IPS-NIHi11 (cell line): ENCODE measurements at regions not wholly inside any gene's neighbourhood (a gene's known extent, or its start where the extent isn't known, plus 50 kb on each side); places are given as distances from the start of the nearest gene placed in this dataset.
A peak's percentile ranks its signal among the peaks of the same experiment; 100 is the strongest.

Experiments used
- DNase-seq: peaks from one replicate; pipeline ENCODE4 v3.0.0; 2012; ENCODE audit warnings: mixed read lengths, low spot score

DNA sequence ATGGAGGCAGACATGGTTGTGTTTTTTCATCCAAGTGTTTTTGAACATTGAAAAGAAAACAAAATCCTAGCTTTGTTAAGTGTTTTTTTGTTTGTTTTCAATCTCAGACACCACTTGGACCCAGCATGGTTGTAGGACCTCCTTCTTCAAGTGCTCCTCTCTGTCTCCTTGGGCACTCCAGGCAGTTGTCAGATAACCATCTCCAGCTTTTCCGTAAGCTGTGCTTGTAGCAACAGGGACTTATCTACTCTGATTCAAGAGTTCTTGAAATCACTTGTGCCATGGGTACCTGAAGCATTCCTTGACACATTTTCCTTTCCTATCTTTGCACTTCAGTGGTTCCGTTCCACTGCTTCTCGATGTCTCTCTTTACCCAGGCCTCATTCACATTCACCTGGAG is 334.9 kb upstream of the DDX53 start:
- DNase-seq = no peak

DNA sequence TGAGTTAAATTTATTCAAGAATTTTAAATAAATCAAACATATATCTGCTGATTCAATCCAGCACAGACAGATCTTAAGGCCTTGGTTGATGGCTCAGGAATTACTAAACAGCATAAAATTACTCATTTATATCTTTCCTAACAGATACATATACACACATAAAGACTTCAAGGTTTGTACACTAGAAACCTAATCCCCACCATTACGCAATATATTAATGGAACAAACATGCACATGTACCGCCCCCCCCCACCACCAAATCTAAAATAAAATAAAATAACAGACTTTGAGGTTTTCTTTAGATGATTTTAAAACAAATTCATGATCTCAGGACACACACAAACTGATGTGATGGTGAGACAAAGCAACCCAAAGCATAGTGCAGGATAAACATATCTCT is 333.9 kb upstream of the DDX53 start:
- no peak for DNase-seq

DNA sequence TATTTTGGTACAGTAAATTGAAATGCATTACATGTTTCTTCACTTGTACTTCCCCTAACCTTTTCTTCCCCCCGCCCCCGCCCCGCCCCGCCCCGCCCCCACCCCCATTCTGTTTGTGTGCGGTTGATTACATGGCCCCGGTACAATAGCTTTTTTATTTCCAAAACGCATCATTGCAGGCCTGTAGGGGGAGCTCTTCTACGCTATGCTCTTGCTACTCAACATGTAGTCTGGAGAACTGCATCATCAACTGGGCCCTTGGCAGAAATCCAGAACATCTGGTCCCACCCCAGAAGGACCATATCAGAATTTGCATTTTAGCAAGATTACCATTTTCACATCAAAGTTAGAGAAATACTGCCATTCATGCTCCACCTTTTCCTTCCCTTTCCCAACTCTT is 333.3 kb upstream of the DDX53 start:
- peak; percentile 37 for DNase-seq

DNA sequence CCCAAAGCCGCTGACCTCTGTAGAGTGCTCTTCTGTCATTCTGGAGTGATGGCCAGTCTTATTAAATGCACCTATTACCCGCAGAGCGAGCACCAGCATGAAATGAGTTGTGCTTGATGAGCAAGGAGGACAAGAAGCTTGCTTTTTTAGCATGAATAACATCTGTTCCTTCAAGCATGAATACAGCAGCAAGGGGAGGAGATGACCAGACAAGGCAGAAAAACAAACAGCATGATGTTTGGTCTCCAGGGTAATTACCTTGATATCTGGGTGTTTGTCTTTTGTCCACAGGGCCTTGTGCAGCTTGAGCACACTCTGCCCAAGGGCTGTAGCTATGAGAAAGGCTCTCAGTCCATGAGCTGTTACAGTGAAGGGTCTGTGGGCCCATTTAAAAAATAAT is 324.8 kb upstream of the DDX53 start:
- DNase-seq = no peak

DNA sequence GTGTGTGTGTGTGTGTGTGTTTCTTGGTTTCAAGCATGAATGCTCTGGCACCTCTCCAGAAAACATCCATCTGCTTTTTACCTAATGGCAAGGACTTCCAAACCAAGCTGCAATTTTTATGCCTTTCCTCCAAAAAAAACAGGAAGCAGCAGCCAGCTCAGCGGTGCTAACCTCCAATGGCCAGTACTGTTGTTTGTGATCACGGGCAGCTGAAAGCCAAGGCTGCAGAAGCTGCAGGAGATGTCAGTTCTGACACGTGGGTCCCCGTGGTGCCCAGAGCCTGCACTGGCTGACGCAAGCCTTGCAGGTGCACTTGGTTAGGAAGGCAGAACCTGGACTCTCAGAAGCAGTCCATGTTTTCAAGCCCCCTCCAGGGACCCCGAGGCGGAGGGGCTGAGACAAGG is 313.6 kb upstream of the DDX53 start:
- no peak for DNase-seq

DNA sequence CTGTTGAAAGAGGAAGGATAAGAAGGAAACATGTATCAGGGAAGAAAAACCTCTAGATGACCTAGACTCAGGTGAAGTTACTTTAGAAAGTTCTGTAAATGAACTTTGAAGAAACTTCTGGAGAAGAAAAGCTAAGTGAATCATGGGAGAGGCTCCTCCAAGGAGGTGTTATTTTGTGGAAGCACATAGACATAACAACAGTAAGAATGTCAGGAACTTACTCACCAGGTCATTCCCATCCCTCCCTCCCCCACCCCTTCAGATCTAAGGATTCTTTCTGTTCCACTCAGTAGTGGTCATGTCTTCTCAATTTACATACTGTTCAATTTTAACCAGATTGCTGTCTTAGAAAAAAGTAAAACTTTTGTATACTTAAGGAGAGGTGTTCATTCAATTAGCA is 310.5 kb upstream of the DDX53 start:
- DNase-seq = peak; percentile 34

DNA sequence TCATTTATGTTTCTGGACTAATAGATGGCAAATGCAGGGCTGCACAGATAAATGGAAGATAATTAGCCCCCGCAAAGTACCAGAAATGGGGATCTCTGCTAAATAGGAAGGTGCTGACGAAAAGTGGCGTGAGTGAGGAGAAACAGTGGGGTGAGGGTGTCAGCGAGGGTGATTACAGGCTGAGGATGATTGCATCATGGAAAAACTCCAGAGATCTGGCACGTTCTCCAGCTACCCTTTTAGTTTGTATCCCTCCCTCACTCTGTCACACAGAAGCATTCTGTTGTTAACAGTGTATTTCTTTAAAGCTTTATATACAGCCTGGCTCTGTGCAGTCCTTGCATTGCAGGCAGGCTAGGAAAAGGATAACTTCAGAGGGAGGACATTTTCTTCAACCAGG is 309.6 kb upstream of the DDX53 start:
- DNase-seq = no peak

DNA sequence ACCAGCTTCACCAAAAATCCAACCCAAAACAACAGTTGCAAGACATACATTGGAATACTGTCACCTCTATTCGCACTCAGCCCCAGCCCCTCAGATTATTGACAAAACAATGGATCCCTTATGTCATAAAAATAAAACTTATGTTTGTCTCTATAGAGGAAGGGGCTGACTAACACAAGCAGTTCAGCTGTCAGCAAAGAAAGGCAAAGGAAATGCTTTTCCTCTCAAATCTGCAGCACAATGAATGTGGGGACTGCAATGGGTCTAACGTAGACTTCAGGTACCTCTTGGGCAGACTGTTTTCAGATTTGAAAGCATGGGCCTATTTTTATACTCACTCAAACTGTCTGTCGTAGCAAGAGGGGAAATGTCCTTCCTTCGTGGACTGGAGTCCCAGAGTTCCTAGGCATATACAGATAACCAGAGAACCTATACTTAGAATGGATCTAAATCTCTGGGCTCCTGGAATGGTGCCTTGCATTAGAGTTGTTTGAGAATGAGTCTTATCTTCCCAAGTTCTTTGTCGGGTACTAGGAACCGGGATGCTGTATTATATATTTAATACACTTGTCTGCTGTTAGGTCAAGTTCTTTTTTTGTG is 307.7 kb upstream of the DDX53 start:
- DNase-seq = no peak

DNA sequence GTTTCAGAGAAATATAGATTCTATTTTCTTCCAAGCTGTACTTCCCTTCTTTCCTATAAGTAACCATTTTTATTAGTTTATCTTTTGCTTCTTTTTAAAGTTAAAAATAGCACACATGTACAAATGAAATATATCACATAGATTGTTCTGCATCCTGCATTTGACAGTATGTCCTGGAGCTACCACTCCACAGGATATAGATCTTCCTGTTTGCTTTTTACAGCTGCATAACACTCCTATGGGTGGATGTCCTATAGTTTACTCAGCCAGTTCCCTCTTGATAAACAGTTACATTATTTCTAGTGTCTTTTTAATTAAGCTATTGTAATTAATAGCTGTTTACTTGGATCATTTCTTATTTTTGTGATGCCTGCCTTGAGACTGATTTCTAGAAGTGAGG is 301.6 kb upstream of the DDX53 start:
- no peak for DNase-seq

DNA sequence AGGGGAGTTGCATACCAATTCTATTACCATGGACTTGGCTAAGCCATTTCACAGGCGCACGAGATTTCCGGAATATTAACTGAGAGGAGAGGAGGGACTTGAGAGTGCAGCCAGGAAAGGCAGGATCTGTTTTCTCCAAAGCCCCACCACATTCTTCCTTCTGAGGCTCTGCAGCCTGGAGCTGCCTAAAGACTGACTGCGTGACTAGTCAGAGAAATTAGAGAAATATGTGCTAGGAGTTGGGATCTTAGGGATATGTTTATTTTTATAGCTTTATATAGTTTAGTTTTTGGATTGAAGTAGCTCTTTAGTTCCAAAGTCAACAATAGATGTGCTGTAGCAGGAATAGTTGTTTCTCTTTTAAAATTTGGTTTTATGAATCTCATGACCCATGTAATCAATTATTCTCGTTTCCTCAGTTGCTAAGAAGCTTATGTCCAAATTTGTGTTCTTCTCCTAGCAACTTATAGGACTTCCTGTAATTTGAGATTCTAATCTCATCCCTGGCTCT is 300.1 kb upstream of the DDX53 start:
- DNase-seq = no peak

DNA sequence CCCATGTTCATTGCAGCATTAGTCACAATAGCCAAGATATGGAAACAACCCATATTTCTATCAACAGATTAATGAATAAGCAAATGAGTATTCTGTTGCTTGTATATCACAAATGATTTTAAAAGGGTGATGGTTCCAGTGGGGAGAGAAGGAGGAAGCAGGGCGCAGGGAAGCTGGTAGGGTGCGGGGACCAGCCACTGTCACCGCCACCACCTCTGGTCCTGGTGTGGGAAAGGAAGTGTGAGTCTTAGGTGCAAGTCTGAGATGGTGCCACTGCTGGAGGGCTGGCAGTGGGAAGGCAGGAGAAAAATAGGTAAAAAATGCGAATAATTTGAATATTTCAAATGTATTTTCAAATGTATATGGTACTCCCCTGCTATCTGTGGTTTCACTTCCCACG is 286.8 kb upstream of the DDX53 start:
- no peak for DNase-seq

DNA sequence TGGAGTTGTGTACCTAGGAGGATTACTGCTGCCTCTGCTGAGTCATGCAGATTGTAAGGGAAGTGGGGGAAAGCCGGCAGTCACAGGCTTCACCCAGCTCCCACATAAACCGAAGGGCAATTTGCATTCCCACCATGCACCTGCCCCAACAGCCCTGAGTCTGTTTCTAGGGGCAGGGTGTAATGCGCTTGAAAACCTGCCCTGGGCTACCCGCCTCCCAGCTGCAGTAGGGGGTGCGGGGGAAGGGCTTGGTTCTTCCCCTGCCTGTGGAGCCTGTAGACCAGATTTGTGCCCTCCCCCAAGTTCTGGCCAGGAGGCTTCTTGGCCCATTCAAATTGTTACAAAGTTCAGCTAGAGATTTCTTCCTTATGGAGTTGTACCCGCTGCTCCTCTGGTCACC is 269.2 kb upstream of the DDX53 start:
- DNase-seq = no peak

DNA sequence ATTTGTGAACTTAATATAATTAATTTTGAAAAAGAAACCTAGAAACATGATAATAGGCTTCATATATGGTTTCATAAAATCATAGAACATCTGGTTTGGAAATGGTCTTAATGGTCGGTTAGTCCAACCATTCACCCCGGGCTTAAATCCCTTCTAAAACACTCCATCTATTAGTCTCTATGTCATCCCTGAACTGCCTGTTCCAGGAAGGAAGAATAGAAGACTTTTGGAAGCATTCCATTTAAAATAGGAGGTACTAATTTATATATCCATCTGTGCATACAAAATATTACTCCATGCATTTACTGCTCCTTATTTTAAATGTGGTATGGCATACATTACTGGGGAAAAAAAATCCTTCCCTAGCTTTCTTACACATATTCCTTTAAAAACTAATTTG is 262.2 kb upstream of the DDX53 start:
- no peak for DNase-seq

DNA sequence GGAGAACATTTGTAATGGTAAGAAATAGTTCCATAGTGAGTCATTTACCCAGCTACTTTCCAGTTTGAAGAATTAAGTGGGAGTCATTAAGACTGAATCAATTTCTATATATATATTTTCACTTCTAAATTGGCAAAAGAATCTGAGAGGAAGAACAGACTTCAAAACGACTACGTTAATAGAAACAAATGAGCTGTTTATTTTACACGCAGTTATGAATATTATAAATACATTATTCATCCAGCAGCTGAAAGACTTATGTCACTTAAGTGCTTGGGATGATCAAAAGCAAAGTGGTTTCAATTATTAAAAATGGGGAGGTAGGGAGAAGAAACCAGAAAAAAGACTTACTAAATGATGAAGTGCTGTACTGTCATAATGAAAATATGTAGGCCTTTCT is 260.5 kb upstream of the DDX53 start:
- no peak for DNase-seq

DNA sequence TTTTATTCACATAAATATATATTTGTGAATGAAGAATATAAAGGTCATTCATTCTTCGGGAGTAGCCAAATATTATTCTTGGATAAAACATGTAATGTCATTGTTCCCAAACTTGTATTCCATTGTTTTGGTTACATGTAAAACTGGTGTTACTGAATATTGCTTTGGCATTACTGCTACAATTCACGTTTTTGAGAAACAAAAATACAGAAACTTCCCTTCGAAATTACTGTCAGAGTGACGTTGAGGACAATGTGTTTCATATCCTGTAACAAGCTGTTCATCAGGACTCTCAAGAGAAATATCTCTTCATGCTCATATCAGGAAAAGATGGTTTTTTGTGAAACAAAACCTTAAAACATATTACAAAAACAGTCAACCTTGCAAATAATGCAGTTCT is 258.9 kb upstream of the DDX53 start:
- DNase-seq = no peak

DNA sequence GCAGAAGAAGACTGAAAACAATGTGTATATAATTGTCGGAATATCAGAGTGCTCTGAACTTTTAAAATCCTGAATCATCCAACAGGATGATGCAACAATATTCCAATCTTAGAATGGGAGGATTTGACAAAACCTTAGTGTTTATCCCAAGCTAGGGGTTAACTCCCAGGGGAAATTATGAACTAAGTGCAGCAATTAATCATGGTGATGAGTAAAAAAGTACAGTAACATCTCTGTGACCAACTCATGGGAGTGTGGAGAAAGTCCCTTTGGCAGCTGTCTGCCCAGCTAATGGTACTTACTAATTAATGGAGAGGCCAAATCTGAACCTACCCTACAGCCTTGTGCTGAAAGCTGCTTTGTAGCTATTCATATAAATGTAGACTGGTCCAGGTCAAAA is 257.6 kb upstream of the DDX53 start:
- DNase-seq = no peak

DNA sequence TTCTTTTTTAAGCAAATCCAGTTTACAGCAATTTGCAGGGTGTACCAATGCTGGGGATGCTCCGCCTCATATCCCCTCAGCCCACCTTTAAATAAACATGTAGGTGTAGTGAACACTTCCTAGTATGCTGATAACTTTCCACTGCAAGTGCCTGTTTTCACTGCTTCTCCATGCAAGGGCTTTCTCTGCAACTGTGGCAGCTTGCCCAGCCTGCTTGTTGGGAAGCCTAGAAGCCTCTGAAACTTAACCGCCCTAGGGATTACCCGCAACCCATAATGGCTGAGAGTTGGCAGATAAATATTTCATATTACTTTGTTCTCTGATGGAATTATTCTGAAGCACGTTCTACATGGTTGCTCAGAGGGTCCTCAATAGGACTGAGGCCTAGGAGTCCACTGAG is 253.7 kb upstream of the DDX53 start:
- DNase-seq = no peak

DNA sequence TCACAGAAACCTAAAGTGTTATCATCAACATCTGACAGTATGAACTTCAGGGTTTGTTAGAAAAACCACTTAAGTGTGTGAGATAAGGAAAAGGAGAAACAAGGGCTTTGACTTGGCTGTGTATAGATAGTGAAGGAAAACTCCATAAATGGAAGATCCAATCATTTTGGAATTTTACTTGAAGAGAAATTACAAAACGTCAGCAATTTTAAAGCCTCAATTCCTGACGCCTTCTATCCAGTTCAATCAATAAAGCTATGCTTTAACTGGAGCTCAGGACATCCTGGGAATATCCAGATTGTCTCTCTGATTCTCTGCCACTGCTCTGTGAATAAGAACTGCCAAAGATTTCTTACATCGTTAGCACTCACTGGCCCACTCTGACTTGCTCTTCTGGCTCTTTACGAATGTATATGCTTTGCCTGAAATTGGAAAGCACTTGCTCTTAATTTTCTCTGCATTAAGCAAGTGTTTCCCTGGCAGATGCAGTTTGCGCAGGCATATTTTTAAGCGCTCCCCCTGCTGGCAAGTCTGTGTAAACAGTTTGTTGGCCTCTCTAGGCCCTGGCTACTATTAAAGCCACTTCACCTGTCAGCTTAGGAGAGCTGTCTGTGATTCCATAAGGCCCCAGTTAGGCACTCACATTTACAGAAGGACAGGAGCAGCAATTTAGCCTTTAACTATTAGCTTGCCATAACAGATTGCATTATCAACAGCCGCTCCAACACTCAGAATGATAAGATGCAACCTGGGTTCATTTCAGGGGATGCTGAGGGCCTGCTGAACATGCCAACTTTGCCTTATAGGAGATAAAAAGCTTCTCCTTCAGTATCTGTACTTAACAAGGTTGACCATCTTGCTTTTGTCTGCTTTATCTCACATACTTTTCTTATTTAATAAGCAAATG is 251.4 kb upstream of the DDX53 start:
- peak; percentile 37 for DNase-seq

DNA sequence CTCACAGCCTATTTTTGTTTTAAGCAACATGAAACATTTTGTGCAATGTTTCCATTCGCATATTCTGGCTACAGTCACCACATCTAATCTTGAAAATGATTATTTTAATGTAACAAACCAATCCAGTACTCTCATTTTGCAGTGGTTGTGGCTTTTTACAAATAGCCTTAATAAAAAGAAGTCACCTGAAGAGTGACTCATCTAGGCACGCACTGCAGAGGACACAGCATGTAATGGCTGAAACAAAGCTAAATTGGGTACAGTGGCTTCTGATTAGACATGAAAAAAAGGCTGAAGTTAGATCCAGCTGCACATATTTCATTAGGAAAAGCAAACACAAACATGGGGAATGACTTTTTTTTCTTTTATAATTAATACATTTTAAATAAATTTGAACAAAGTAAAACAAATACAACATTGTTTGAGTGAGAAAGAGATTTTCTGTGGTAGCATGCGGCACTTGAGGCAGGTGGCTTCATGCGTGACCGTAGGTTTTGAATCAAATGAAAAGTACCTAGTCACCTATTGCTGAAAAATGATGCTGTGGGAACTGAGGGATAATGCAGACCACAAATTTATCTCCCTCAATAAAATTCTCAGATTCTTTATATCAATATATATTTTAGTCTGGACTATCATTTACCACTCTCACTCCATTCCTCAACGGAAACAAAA is 240.8 kb upstream of the DDX53 start:
- no peak for DNase-seq

DNA sequence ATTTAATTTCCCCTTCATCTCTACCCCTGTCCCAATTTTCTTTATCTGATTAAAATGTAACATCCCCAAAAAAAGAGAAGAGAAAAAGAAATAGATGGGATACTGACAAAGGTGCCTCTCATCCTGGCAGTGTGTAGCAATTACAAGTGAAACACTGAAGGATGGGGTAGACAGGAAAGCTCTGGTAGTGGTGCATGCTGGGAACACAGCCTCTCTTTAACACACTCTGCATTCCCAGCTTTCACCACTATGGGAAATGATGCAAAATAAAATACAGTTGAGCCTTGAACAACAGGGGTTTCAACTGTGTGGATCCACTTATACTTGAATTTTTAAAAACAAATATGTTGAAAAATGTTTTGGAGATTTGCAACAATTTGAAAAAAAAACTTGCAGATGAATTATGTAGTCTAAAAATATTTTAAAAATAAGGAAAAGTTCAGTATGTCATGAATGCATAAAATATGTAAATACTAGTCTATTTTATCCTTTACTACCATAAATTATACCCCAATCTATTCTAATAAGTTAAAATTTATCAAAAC is 239.2 kb upstream of the DDX53 start:
- peak; percentile 11 for DNase-seq

DNA sequence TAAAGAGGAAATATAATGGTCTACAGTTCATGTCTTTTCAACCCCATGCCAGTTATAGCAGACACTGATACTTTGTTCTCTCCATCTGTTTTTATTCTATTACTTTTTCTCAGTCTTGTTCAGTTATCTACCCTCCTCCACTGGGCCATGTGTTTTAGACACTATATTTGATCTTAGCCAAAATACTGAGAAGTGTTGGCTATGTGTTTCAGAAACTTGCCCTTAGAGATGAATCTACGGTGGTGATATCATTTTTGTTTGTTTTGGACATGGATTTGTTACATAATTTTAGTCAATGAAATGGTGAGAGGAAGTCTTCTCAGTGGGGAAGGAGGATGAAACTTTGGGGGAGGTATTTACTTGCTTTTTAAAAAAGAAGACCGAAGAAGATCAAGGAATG is 211.5 kb upstream of the DDX53 start:
- DNase-seq = no peak

DNA sequence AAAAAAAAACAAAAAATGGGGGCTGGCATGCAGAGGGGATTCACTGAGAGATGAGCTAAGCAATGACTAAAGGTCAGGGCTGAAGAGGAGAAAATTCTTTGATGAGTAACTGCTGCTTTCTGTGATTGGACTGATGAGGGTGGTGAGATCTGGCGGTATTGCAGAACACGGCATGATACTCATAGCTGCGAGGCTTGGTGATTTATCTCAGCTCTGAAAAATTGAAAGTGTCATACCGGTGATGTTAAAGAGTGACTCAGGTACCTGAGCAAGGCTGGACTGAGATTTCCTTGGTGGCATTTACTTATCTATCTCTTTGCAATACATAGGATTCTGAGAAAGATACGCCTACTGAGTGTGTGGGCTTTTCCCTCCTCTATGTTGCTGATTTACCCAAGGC is 204.1 kb upstream of the DDX53 start:
- no peak for DNase-seq

DNA sequence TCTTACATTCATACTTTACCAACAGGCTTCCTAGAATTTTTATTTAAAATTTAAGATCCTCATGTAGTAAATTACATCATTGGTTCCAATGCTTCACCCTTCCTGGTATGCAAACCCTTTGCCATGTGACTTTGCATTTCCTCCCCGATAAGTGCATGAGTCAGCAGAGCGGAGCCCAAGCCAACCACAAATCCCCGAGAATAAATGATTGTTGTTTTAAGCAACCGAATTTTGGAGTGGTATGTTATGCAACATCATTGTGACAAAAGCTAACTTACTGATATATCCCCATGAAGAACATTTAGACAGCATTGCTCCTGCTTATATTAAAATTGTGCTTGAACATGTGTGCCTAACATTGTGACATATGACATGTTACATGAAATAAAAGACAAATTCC is 199.4 kb upstream of the DDX53 start:
- no peak for DNase-seq
